ENCODE measurements at regions not wholly inside any gene's neighbourhood (a gene's known extent, or its start where the extent isn't known, plus 50 kb on each side); places are given as distances from the start of the nearest gene placed in this dataset.
A peak's percentile ranks its signal among the peaks of the same experiment; 100 is the strongest.

- Histone ChIP-seq H3K36me3 (ENCODE audit: low read depth) (no peaks in the 10 kb centered on the region), H3F3A (ENCODE audit: insufficient read depth, low read depth) (no peaks in the 10 kb centered on the region), H3K27me3 (ENCODE audit: insufficient read depth, low read depth) (no peaks in the 10 kb centered on the region), H3K4me3 (no peak overlapping the region), H4K20me1 (ENCODE audit: insufficient read depth) (no peaks in the 10 kb centered on the region), H3K79me2 (ENCODE audit: low read depth) (no peaks in the 10 kb centered on the region), H3K27ac (no peak overlapping the region), H3K9me2 (ENCODE audit: insufficient read depth) (no peaks in the 10 kb centered on the region), H3K4me1 (replicated peaks; ENCODE audit: insufficient read depth) (peaks cover 7% of the 10 kb centered on the region; the same call in 1 of the 2 replicates), H3K4me2 (no peak overlapping the region), H2AFZ (no peak overlapping the region), H3K9me3 (ENCODE audit: insufficient read depth, low read depth) (no peaks in the 10 kb centered on the region)
- DNase-seq, result peak in 1 of 2 experiments; percentile 45
- TF ChIP-seq CTCF (conservative IDR thresholded peaks at IDR 0.05) (peak; percentile 80), EZH2 (IDR thresholded peaks at IDR 0.05; ENCODE audit: low read depth) (no peak)
- ChIA-PET POLR2A (ENCODE audit: unreplicated experiment) (no interaction called here), CTCF (interaction anchor here (1.0 to 1.3 kb wide), 2 partner anchors 146 to 156 kb away, joined by 3 read pairs; no protein-coding TSS in a partner anchor)
- no TSS peak for BruUV-seq (replicated peaks)
- intact Hi-C loops (cut with micrococcal nuclease; ENCODE audit: unreplicated experiment), result loop anchor here (1.0 kb wide), 3 partner anchors 145 to 964 kb away; no protein-coding TSS in a partner anchor
Measured at GRCh38 chr14:38867561-38868150, 235.4 kb downstream of the SEC23A start.

- no peak for DNase-seq
- H2AFZ ChIP-seq, result no peak overlapping the region
- H3K4me2 ChIP-seq, result no peak overlapping the region
- H3K9me3 ChIP-seq (ENCODE audit: insufficient read depth, low read depth), result no peaks in the 10 kb centered on the region
- no peak for TF ChIP-seq CTCF (conservative IDR thresholded peaks at IDR 0.05)
- TF ChIP-seq EZH2 (IDR thresholded peaks at IDR 0.05; ENCODE audit: low read depth), result no peak
- H3K79me2 ChIP-seq (ENCODE audit: low read depth), result no peaks in the 10 kb centered on the region
- ChIA-PET CTCF (no interaction called here), POLR2A (ENCODE audit: unreplicated experiment) (no interaction called here)
- H3K36me3 ChIP-seq (ENCODE audit: low read depth), result no peaks in the 10 kb centered on the region
- H4K20me1 ChIP-seq (ENCODE audit: insufficient read depth), result no peaks in the 10 kb centered on the region
- H3K9me2 ChIP-seq (ENCODE audit: insufficient read depth), result no peaks in the 10 kb centered on the region
- peaks cover 7% of the 10 kb centered on the region; the same call in 1 of the 2 replicates for H3K4me1 ChIP-seq (replicated peaks; ENCODE audit: insufficient read depth)
- no peak overlapping the region for H3K27ac ChIP-seq
- H3F3A ChIP-seq (ENCODE audit: insufficient read depth, low read depth), result no peaks in the 10 kb centered on the region
- no TSS peak for BruUV-seq (replicated peaks)
- H3K4me3 ChIP-seq, result no peak overlapping the region
- intact Hi-C loops (cut with micrococcal nuclease; ENCODE audit: unreplicated experiment), result no loop called here
- no peaks in the 10 kb centered on the region for H3K27me3 ChIP-seq (ENCODE audit: insufficient read depth, low read depth)
Measured at GRCh38 chr14:38866461-38866860, 236.6 kb downstream of the SEC23A start.

GRCh38 chr14:38862366-38862765, 240.7 kb downstream of the SEC23A start:
- POLR2A ChIA-PET (ENCODE audit: unreplicated experiment), result no interaction called here
- intact Hi-C loops (cut with micrococcal nuclease; ENCODE audit: unreplicated experiment), result no loop called here
- H2AFZ ChIP-seq, result no peak overlapping the region
- H3K4me2 ChIP-seq, result no peak overlapping the region
- no peaks in the 10 kb centered on the region for H3F3A ChIP-seq (ENCODE audit: insufficient read depth, low read depth)
- no peaks in the 10 kb centered on the region for H4K20me1 ChIP-seq (ENCODE audit: insufficient read depth)
- no TSS peak for BruUV-seq (replicated peaks)
- no peak overlapping the region for H3K4me3 ChIP-seq
- no peaks in the 10 kb centered on the region for H3K4me1 ChIP-seq (replicated peaks; ENCODE audit: insufficient read depth)
- no peak overlapping the region for H3K27ac ChIP-seq
- TF ChIP-seq EZH2 (IDR thresholded peaks at IDR 0.05; ENCODE audit: low read depth) (no peak), CTCF (conservative IDR thresholded peaks at IDR 0.05) (no peak)
- no peaks in the 10 kb centered on the region for H3K36me3 ChIP-seq (ENCODE audit: low read depth)
- CTCF ChIA-PET, result no interaction called here
- DNase-seq, result no peak
- no peaks in the 10 kb centered on the region for H3K9me2 ChIP-seq (ENCODE audit: insufficient read depth)
- H3K9me3 ChIP-seq (ENCODE audit: insufficient read depth, low read depth), result no peaks in the 10 kb centered on the region
- H3K79me2 ChIP-seq (ENCODE audit: low read depth), result no peaks in the 10 kb centered on the region
- H3K27me3 ChIP-seq (ENCODE audit: insufficient read depth, low read depth), result no peaks in the 10 kb centered on the region
